HCT116 (cell line): ENCODE measurements at regions not wholly inside any gene's neighbourhood (a gene's known extent, or its start where the extent isn't known, plus 50 kb on each side); places are given as distances from the start of the nearest gene placed in this dataset.

Source experiments
- ATAC-seq: fragments of 200-7000 bp; cut with Tn5 transposase; 2 replicates; pipeline ENCODE4 v1.9.1; 2020; ENCODE audit warnings: mild to moderate bottlenecking, moderate library complexity
- BruUV-seq: library from RNA; stranded (reverse); fragments of 400-500 nt; replicated peaks from 2 replicates; lab custom pipeline; 2021; lab: Mats Ljungman, UMichigan
- CTCF ChIA-PET: fragments of 300-600 bp; sonication (Branson Sonifier 250); formaldehyde crosslinking; loops from one replicate; lab custom pipeline; 2021; ENCODE audit warnings: antibody characterized with exemption; lab: Charles Lee
- POLR2A ChIA-PET: fragments of 300-600, 350-600 bp; sonication (Branson Sonifier 250); formaldehyde crosslinking; loops from one replicate; lab custom pipeline; 2021; ENCODE audit warnings: antibody characterized with exemption; lab: Charles Lee
- RAD21 ChIA-PET, 2 experiments: fragments of 300-600 bp; sonication (Branson Sonifier 250); formaldehyde crosslinking; loops; one replicate each; lab custom pipeline; 2023; ENCODE audit warnings: low total read pairs in 2 of 2; ENCODE audit not compliant: uncharacterized antibody in 2 of 2, unreplicated experiment in 2 of 2, low non-redundant PET in 1 of 2; lab: Charles Lee
- DNase-seq: peaks from one replicate; pipeline ENCODE4 v3.0.0-alpha.2; 2010; ENCODE audit warnings: low read depth, low spot score
- H2AFZ ChIP-seq: fragments of 200-600 bp; shearing (Covaris generic), sonication (generic); 2 replicates; pipeline ENCODE4 v1.6.1; 2017; ENCODE audit warnings: low read depth, mixed run types, mixed read lengths, antibody characterized with exemption, low read length; ENCODE audit not compliant: poor library complexity, severe bottlenecking
- H3K27ac ChIP-seq: 2 replicates; pipeline ENCODE4 v1.5.1; 2012; ENCODE audit warnings: low read depth, low read length
- H3K27me3 ChIP-seq: fragments of 200-600 bp; sonication (generic); 2 replicates; pipeline ENCODE4 v1.6.1; 2016; ENCODE audit warnings: mixed run types, low read length, mixed read lengths; ENCODE audit not compliant: insufficient read depth
- H3K36me3 ChIP-seq, 2 experiments: fragments of 200-500 bp in 1 of 2; fragments of 200-600 bp in 1 of 2; sonication (Bioruptor generic) in 1 of 2; sonication (generic) in 1 of 2; 2 replicates each; pipeline versions ENCODE4 v1.5.1 to v1.6.1; 2014 to 2016; ENCODE audit warnings: low read length in 2 of 2, inconsistent platforms in 1 of 2, mixed read lengths in 1 of 2, mixed run types in 1 of 2; ENCODE audit not compliant: insufficient read depth in 2 of 2, control insufficient read depth in 1 of 2
- H3K4me1 ChIP-seq, 2 experiments: fragments of 200-600 bp in 1 of 2; sonication (generic) in 1 of 2; 2 replicates each; pipeline versions ENCODE4 v1.5.1 to v1.6.1; 2012 to 2017; ENCODE audit warnings: low read length in 2 of 2, inconsistent platforms in 1 of 2, mild to moderate bottlenecking in 1 of 2, mixed read lengths in 1 of 2, mixed run types in 1 of 2, moderate library complexity in 1 of 2; ENCODE audit not compliant: insufficient read depth in 2 of 2, control insufficient read depth in 1 of 2
- H3K4me2 ChIP-seq: fragments of 200-600 bp; sonication (generic); 2 replicates; pipeline ENCODE4 v1.6.1; 2017; ENCODE audit warnings: mixed run types, low read length, mixed read lengths
- H3K4me3 ChIP-seq, 2 experiments: fragments of 200-600 bp in 1 of 2; sonication (generic) in 1 of 2; replicated peaks in 1 of 2; 2 replicates each; pipeline ENCODE4 v1.5.1; 2011 to 2016; ENCODE audit warnings: low read length in 2 of 2, control low read depth in 1 of 2, low read depth in 1 of 2, mild to moderate bottlenecking in 1 of 2, mixed read lengths in 1 of 2, mixed run types in 1 of 2
- H3K79me2 ChIP-seq: fragments of 200-600 bp; sonication (generic); 2 replicates; pipeline ENCODE4 v1.6.1; 2017; ENCODE audit warnings: mild to moderate bottlenecking, mixed run types, low read length, moderate library complexity, mixed read lengths; ENCODE audit not compliant: insufficient read depth
- H3K9ac ChIP-seq: fragments of 200-600 bp; sonication (generic); 2 replicates; pipeline ENCODE4 v1.6.1; 2016; ENCODE audit warnings: low read length, mixed read lengths
- H3K9me2 ChIP-seq: fragments of 200-600 bp; sonication (generic), shearing (Covaris generic); 2 replicates; pipeline ENCODE4 v1.6.1; 2017; ENCODE audit warnings: mixed run types, mild to moderate bottlenecking, moderate library complexity; ENCODE audit not compliant: insufficient read depth
- H3K9me3 ChIP-seq, 2 experiments: fragments of 200-500 bp in 1 of 2; fragments of 200-600 bp in 1 of 2; sonication (Bioruptor generic) in 1 of 2; sonication (generic) in 1 of 2; 2 replicates each; pipeline ENCODE4 v1.6.1; 2014 to 2017; ENCODE audit warnings: low read length in 2 of 2, mixed read lengths in 2 of 2, inconsistent platforms in 1 of 2, low read depth in 1 of 2, mild to moderate bottlenecking in 1 of 2, mixed run types in 1 of 2, moderate library complexity in 1 of 2; ENCODE audit not compliant: control insufficient read depth in 1 of 2, insufficient read depth in 1 of 2
- H4K20me1 ChIP-seq: fragments of 200-600 bp; sonication (generic), shearing (Covaris generic); 2 replicates; pipeline ENCODE4 v1.6.1; 2017; ENCODE audit warnings: mixed run types, mild to moderate bottlenecking, moderate library complexity; ENCODE audit not compliant: insufficient read depth
- ELF1 ChIP-seq: IDR thresholded peaks from 2 replicates; pipeline ENCODE4 v1.6.1; 2012; ENCODE audit warnings: low read depth, borderline replicate concordance
- EZH2 ChIP-seq: fragments of 200-600 bp; sonication (generic); IDR thresholded peaks from 2 replicates; pipeline ENCODE4 v1.6.1; 2017; ENCODE audit warnings: antibody characterized with exemption, mixed run types
- POLR2AphosphoS5 ChIP-seq: IDR thresholded peaks from 2 replicates; pipeline ENCODE4 v1.6.1; 2011; ENCODE audit warnings: mild to moderate bottlenecking, low read depth, low read length, moderate library complexity
- SP1 ChIP-seq: IDR thresholded peaks from 2 replicates; pipeline ENCODE4 v1.6.1; 2012; ENCODE audit warnings: low read depth
- TCF7L2 ChIP-seq: IDR thresholded peaks from 2 replicates; pipeline ENCODE4 v1.7.0; 2011; ENCODE audit warnings: borderline replicate concordance, inconsistent platforms; ENCODE audit not compliant: insufficient read depth, insufficient read length; ENCODE audit errors: extremely low read depth
- ZBTB33 ChIP-seq: IDR thresholded peaks from 2 replicates; pipeline ENCODE4 v1.6.1; 2011; ENCODE audit warnings: mild to moderate bottlenecking, low read length, moderate library complexity; ENCODE audit not compliant: insufficient replicate concordance; ENCODE audit errors: extremely low read depth
- intact Hi-C: fragments of 100-400 bp; cut with micrococcal nuclease; formaldehyde crosslinking; loops from 2 replicates; pipeline ENCODE4 v1.10.0; 2022

- no peaks in the 10 kb centered on the region for H3K9me3 ChIP-seq
- ChIA-PET POLR2A (no interaction called here), CTCF (no interaction called here), RAD21 (no interaction called here)
- no peak overlapping the region for H3K27ac ChIP-seq
- no peaks in the 10 kb centered on the region for H3K4me1 ChIP-seq
- intact Hi-C loops = no loop called here
- H3K4me3 ChIP-seq = no peak overlapping the region
- H3K4me2 ChIP-seq = no peak overlapping the region
- no peak overlapping the region for H3K9ac ChIP-seq
- no TSS peak for BruUV-seq
- no peak for ATAC-seq
- H2AFZ ChIP-seq = no peak overlapping the region
- H3K9me2 ChIP-seq = peaks cover 3% of the 10 kb centered on the region; the same call in 1 of the 2 replicates
- H3K79me2 ChIP-seq = no peaks in the 10 kb centered on the region
- H3K36me3 ChIP-seq = no peaks in the 10 kb centered on the region
- no peak for TF ChIP-seq POLR2AphosphoS5
- no peak for TF ChIP-seq TCF7L2
- no peak for TF ChIP-seq ZBTB33
- no peaks in the 10 kb centered on the region for H4K20me1 ChIP-seq
- no peak for DNase-seq
- no peaks in the 10 kb centered on the region for H3K27me3 ChIP-seq
Measured at GRCh38 chr10:64170791-64171190, 649.6 kb downstream of the REEP3 start.

DNA sequence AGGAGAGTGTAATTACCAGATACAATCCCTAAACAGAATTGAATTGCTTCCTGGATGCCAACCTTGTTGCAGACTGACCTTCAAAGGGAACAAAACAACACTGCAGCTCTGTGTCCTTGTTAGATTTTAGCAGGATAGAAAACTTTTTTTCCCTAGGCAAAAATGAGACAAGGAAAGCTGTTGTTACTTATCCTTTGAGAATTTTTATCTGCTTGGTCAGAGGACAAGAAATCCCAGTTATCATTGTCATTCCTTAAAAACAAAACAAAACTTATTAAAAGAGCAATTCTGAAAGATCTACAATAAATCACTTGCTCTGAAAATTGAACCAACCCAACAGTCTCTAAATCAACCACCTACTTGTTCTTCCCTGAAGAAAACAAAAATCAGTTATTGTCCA, 652.6 kb downstream of the REEP3 start:
- no peaks in the 10 kb centered on the region for H4K20me1 ChIP-seq
- no peak overlapping the region for H3K4me2 ChIP-seq
- H2AFZ ChIP-seq = no peak overlapping the region
- RAD21 ChIA-PET = no interaction called here
- ATAC-seq = no peak
- intact Hi-C loops = no loop called here
- no peaks in the 10 kb centered on the region for H3K79me2 ChIP-seq
- no TSS peak for BruUV-seq
- H3K4me3 ChIP-seq = no peak overlapping the region
- no peak overlapping the region for H3K27ac ChIP-seq
- DNase-seq = no peak
- POLR2A ChIA-PET = no interaction called here
- no peaks in the 10 kb centered on the region for H3K27me3 ChIP-seq
- no peaks in the 10 kb centered on the region for H3K36me3 ChIP-seq
- no peaks in the 10 kb centered on the region for H3K9me3 ChIP-seq
- no peak overlapping the region for H3K9ac ChIP-seq
- CTCF ChIA-PET = no interaction called here
- no peaks in the 10 kb centered on the region for H3K9me2 ChIP-seq
- TF ChIP-seq ELF1 (no peak), EZH2 (no peak), SP1 (no peak)
- H3K4me1 ChIP-seq = no peaks in the 10 kb centered on the region
